ENCODE measurements at regions not wholly inside any gene's neighbourhood (a gene's known extent, or its start where the extent isn't known, plus 50 kb on each side); places are given as distances from the start of the nearest gene placed in this dataset.

- TF ChIP-seq, protein P1, sequence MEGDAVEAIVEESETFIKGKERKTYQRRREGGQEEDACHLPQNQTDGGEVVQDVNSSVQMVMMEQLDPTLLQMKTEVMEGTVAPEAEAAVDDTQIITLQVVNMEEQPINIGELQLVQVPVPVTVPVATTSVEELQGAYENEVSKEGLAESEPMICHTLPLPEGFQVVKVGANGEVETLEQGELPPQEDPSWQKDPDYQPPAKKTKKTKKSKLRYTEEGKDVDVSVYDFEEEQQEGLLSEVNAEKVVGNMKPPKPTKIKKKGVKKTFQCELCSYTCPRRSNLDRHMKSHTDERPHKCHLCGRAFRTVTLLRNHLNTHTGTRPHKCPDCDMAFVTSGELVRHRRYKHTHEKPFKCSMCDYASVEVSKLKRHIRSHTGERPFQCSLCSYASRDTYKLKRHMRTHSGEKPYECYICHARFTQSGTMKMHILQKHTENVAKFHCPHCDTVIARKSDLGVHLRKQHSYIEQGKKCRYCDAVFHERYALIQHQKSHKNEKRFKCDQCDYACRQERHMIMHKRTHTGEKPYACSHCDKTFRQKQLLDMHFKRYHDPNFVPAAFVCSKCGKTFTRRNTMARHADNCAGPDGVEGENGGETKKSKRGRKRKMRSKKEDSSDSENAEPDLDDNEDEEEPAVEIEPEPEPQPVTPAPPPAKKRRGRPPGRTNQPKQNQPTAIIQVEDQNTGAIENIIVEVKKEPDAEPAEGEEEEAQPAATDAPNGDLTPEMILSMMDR (IDR thresholded peaks at IDR 0.05; ENCODE audit: low read length), result no peak
- no peak for TF ChIP-seq EZH2 (optimal IDR thresholded peaks at IDR 0.05; ENCODE audit: low read depth, low read length)
Measured at GRCh38 chr1:102732927-102733326, 375.4 kb downstream of the COL11A1 start.

Data from MM.1S (cell line).